ENCODE measurements at regions not wholly inside any gene's neighbourhood (a gene's known extent, or its start where the extent isn't known, plus 50 kb on each side); places are given as distances from the start of the nearest gene placed in this dataset.

GRCh38 chr12:60947533-60947932, 1312.7 kb upstream of the USP15 start (continued):
- TF ChIP-seq, protein P1, sequence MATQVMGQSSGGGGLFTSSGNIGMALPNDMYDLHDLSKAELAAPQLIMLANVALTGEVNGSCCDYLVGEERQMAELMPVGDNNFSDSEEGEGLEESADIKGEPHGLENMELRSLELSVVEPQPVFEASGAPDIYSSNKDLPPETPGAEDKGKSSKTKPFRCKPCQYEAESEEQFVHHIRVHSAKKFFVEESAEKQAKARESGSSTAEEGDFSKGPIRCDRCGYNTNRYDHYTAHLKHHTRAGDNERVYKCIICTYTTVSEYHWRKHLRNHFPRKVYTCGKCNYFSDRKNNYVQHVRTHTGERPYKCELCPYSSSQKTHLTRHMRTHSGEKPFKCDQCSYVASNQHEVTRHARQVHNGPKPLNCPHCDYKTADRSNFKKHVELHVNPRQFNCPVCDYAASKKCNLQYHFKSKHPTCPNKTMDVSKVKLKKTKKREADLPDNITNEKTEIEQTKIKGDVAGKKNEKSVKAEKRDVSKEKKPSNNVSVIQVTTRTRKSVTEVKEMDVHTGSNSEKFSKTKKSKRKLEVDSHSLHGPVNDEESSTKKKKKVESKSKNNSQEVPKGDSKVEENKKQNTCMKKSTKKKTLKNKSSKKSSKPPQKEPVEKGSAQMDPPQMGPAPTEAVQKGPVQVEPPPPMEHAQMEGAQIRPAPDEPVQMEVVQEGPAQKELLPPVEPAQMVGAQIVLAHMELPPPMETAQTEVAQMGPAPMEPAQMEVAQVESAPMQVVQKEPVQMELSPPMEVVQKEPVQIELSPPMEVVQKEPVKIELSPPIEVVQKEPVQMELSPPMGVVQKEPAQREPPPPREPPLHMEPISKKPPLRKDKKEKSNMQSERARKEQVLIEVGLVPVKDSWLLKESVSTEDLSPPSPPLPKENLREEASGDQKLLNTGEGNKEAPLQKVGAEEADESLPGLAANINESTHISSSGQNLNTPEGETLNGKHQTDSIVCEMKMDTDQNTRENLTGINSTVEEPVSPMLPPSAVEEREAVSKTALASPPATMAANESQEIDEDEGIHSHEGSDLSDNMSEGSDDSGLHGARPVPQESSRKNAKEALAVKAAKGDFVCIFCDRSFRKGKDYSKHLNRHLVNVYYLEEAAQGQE (IDR thresholded peaks at IDR 0.05; ENCODE audit: low read depth), result no peak
- TF ChIP-seq, protein P2, sequence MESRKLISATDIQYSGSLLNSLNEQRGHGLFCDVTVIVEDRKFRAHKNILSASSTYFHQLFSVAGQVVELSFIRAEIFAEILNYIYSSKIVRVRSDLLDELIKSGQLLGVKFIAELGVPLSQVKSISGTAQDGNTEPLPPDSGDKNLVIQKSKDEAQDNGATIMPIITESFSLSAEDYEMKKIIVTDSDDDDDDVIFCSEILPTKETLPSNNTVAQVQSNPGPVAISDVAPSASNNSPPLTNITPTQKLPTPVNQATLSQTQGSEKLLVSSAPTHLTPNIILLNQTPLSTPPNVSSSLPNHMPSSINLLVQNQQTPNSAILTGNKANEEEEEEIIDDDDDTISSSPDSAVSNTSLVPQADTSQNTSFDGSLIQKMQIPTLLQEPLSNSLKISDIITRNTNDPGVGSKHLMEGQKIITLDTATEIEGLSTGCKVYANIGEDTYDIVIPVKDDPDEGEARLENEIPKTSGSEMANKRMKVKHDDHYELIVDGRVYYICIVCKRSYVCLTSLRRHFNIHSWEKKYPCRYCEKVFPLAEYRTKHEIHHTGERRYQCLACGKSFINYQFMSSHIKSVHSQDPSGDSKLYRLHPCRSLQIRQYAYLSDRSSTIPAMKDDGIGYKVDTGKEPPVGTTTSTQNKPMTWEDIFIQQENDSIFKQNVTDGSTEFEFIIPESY (IDR thresholded peaks at IDR 0.05; ENCODE audit: extremely low read depth, insufficient replicate concordance, low read length), result no peak

- intact Hi-C loops (cut with micrococcal nuclease), result no loop called here
- Histone ChIP-seq H3K36me3 (ENCODE audit: control insufficient read depth in 1 of 2, insufficient read depth in 2 of 2, low read length in 2 of 2) (no peaks in the 10 kb centered on the region), H3K4me2 (ENCODE audit: low read length) (no peak overlapping the region), H3K9ac (ENCODE audit: low read length) (no peak overlapping the region), H3K79me2 (ENCODE audit: insufficient read depth, low read length) (no peaks in the 10 kb centered on the region), H3K27ac (ENCODE audit: low read depth, low read length) (no peak overlapping the region), H3K27me3 (ENCODE audit: insufficient read depth, low read length) (no peaks in the 10 kb centered on the region), H4K20me1 (ENCODE audit: insufficient read depth) (no peaks in the 10 kb centered on the region), H3K4me3 (replicated peaks in 1 of 2; ENCODE audit: low read depth in 1 of 2, low read length in 2 of 2) (no peak overlapping the region), H3K4me1 (ENCODE audit: control insufficient read depth in 1 of 2, insufficient read depth in 2 of 2, low read length in 2 of 2) (no peaks in the 10 kb centered on the region), H2AFZ (ENCODE audit: low read depth, low read length, poor library complexity, severe bottlenecking) (no peak overlapping the region), H3K9me3 (ENCODE audit: control insufficient read depth in 1 of 2, insufficient read depth in 1 of 2, low read depth in 1 of 2, low read length in 2 of 2) (no peaks in the 10 kb centered on the region), H3K9me2 (ENCODE audit: insufficient read depth) (no peaks in the 10 kb centered on the region)
- no peak for DNase-seq (ENCODE audit: low read depth, low spot score)
- TF ChIP-seq CBX3 (IDR thresholded peaks at IDR 0.05; ENCODE audit: low read depth) (no peak), SP1 (IDR thresholded peaks at IDR 0.05; ENCODE audit: low read depth) (no peak), JUND (IDR thresholded peaks at IDR 0.05) (no peak), FOSL1 (IDR thresholded peaks at IDR 0.05; ENCODE audit: low read depth) (no peak), EGR1 (IDR thresholded peaks at IDR 0.05; ENCODE audit: low read depth) (no peak), SIN3A (IDR thresholded peaks at IDR 0.05; ENCODE audit: low read depth) (no peak)
- TF ChIP-seq, protein P1 (IDR thresholded peaks at IDR 0.05; ENCODE audit: low read depth), result no peak
- ChIA-PET POLR2A (no interaction called here), RAD21 (ENCODE audit: low non-redundant PET in 1 of 2, low total read pairs in 2 of 2, uncharacterized antibody in 2 of 2, unreplicated experiment in 2 of 2) (no interaction called here), CTCF (no interaction called here)
- BruUV-seq (replicated peaks), result no TSS peak
- no peak for ATAC-seq
Measured at GRCh38 chr12:60967128-60967527, 1293.1 kb upstream of the USP15 start.
